ENCODE measurements at regions not wholly inside any gene's neighbourhood (a gene's known extent, or its start where the extent isn't known, plus 50 kb on each side); places are given as distances from the start of the nearest gene placed in this dataset.

DNA sequence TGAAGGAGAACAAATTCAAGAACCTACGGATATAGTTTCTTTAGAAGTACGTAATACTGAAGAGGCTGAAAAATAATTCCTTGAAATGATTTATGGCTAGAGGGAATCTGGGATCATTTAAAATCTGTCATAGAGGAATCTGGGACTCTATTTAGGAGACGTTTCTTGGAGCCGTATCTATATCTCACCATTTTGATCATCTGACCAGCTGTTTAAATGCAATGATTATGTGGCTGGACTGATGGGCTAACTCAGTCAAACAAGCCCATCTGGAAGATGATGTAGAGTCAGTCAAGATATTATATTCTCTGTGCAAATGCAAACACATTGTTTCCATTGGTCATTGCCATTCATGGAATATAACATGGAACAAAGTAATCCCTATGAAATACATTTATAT is 467.7 kb upstream of the ZFHX3 start:
- TF ChIP-seq GATA1 (IDR thresholded peaks at IDR 0.05; ENCODE audit: low read depth, low read length) (no peak), POLR2A (IDR thresholded peaks at IDR 0.05; ENCODE audit: low read length) (no peak)
- no peak for DNase-seq

DNA sequence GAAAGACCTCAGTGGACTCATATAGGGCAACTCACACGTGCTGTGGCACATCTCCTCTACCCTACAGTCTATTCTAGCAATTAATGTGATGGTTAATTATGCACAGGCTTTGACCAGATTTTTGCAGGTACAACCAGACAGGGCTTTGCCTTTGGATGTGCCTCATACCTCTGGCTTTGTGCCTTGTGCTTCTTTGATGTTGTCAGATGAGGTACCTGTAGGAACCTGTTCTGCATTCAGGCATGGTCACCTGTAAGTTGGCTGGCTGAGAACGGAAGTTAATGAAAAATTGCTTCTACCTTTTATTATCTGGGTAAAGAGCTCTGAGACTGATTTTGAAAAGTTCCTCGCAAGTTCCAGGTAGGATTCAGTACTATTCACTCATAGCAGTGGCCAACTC is 462.9 kb upstream of the ZFHX3 start:
- no peak for DNase-seq
- TF ChIP-seq POLR2A (IDR thresholded peaks at IDR 0.05; ENCODE audit: low read length) (no peak), GATA1 (IDR thresholded peaks at IDR 0.05; ENCODE audit: low read depth, low read length) (no peak)

DNA sequence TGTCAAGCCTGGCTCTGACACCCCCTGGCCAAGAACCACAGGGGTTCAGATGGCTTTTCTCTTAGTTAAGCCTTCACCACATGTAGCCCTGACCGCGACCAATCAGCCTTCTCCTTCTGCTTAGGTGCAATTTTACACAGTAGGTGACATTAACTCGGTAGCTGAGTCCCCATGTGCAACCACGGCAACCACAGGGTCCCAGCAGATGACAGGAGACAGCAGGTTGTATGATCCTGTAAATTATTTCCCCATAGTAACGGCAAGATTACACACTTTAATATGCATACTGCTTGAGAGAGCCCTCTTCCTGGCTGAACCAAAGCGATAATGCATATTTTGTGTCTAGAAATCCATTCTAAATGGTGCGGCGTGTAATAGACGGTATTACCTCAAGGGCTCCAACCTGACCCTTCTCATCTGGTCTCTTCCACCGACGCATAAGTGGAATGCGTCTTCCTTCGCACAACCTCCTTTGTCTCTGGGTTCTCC is 458.7 kb upstream of the ZFHX3 start:
- TF ChIP-seq POLR2A (IDR thresholded peaks at IDR 0.05; ENCODE audit: low read length) (no peak), GATA1 (IDR thresholded peaks at IDR 0.05; ENCODE audit: low read depth, low read length) (no peak)
- no peak for DNase-seq

DNA sequence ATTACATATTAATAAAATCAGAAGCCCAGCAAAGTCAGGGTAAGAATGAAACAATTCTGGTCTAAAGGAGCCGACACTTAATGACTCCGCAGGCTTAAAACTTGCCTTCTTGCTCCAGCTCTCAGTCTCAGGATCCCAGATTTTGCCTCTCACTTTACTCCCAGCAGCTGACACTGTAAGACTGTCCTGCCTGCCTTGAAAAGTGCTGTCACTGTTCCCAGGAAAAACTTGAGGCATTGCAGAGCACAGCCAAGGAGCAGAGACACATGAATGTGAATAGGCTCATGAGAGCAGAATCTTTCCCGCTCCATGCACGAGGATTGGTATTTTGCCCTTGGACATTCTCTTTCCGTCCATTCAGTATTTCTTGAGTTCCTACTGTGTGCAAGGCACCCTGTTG is 457.6 kb upstream of the ZFHX3 start:
- TF ChIP-seq POLR2A (IDR thresholded peaks at IDR 0.05; ENCODE audit: low read length) (no peak), GATA1 (IDR thresholded peaks at IDR 0.05; ENCODE audit: low read depth, low read length) (no peak)
- no peak for DNase-seq

DNA sequence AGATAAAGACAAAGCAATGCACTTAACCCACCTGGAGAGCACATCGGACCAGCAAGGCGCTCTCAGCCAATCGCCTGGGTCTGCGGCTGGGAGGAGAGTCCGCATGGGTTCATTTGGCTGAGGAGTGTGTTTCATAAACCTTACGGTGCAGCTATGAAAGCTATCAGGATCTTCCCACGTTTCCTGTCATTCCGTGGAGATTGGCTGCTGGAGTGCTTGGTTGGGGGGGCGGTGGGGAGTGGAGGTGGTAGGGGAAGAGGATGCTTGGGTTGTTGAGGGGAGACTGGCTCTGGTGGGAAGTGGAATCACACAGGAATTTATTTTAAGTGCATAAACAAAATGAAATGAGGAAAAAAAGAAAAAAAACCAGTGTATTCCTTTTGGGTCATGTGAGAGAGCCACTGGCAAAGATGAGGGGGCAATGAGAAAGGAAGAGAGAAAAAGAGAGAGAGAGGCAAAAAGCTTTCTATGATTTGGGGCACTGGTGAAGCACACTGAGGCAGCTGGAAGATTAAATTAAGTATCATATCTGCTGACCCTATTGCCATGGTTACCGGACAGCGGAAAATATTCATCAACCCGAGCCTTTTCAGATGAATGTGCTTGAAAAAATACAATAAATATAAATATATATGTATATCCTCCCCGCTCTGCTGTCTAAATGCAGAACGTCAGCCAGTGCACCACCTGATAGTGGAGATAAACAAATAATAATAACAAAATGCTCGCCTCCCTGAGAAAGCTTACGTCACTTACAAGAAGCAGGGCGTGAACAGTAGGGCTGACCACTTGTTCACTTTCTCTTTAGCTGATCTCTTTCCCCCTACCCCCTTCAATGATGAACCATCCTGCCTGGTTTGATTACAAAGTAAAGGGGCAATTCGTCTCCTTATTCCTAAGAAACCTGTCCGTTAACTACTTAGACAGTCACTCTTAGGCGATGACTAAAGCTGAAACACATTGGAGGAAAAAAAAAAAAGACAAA is 457.0 kb upstream of the ZFHX3 start:
- no peak for DNase-seq
- TF ChIP-seq GATA1 (IDR thresholded peaks at IDR 0.05; ENCODE audit: low read depth, low read length) (no peak), POLR2A (IDR thresholded peaks at IDR 0.05; ENCODE audit: low read length) (no peak)

DNA sequence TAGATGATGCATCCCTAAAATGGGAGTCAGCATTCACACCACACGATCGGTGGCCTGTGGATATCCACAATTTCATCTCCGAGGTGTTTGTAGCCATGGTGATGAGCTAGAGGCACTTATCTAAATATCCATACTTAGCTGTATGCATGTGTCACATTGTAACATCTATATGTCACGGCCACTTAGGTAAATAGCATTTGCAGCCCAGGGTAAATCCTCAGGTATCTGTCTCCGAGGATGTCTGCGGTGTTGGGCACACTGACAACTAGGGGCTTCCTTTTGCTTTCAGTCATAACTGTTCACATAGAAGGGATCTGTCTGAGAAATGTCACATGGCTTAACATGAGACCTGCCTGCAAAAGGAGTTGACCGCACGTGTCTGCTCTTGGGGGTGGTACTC is 455.2 kb upstream of the ZFHX3 start:
- TF ChIP-seq GATA1 (IDR thresholded peaks at IDR 0.05; ENCODE audit: low read depth, low read length): no peak
- no peak for TF ChIP-seq POLR2A (IDR thresholded peaks at IDR 0.05; ENCODE audit: low read length)
- DNase-seq: no peak

DNA sequence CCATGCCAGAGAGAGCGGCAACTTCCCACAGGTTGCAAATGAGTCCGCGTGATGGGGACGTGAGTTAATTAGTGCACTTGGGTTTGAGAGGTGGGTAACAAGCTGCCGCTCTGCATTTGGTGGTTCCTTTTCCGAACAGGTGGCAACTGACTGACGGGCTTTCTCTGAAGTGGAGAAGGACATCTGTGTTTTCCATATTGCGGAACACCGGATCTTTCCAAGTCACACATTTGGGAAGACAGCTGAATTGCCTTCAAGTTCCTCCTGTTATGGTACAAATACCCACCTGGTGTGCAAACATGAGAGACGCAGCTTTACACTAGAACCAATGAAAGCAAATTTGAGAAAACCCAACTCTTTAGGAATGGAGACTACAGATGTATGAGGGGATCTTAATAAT is 451.3 kb upstream of the ZFHX3 start:
- no peak for DNase-seq
- no peak for TF ChIP-seq GATA1 (IDR thresholded peaks at IDR 0.05; ENCODE audit: low read depth, low read length)
- no peak for TF ChIP-seq POLR2A (IDR thresholded peaks at IDR 0.05; ENCODE audit: low read length)

DNA sequence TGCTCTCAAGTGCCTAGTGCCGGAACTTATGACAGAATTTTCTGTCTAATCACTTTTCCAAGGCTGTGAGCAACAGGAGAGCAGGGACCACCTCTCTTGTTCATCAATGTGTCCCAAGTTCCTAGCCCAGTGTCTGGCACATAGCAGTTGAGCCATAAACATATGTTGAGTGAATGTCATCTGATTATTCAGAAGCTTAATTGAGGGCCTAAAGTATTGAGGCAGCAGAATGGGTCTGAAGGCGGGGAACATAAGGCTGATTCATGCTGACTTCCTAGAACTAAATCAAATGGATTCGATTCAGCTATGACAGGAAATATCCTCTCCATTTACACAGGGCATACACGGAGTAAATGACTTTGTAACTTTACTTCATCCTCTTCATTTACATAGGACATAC is 438.0 kb upstream of the ZFHX3 start:
- no peak for DNase-seq
- TF ChIP-seq GATA1 (IDR thresholded peaks at IDR 0.05; ENCODE audit: low read depth, low read length) (no peak), POLR2A (IDR thresholded peaks at IDR 0.05; ENCODE audit: low read length) (no peak)

DNA sequence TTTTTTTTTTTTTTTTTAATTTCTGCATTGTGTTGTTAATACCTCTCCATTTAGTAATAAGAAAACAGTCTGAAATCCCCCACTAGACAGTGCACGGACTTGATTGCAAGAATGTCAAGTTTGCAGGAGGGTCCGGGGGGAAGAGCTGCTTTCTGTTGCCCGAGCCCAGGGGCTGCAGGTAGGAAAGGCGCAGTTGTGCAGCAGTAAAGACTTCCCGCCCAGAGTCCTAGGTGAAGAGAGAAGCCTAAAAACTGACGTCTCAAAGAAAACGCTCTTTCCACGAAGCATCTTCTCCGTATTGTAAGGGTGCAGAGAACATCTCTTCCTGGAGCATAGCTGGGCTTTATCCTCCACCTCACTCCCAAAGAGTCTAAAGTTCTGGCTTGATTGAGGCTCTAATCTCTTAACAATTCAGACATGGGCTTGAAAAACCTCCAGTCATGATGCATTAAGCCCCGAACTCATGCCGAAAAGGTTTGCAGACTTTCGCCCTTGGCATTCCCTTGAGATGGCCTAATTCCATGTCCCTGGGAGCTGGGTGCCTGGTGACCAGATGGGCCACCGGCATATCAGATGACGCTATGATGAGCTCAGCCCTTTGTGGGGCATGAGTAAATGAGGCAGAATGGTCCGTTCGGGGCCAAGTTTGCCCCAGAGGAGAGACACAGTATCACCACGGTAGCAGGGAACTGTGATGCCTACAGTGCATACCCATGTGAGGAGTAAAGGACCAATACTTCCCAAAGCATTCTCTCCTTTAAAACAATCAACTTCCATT is 436.2 kb upstream of the ZFHX3 start:
- DNase-seq: no peak
- TF ChIP-seq POLR2A (IDR thresholded peaks at IDR 0.05; ENCODE audit: low read length) (no peak), GATA1 (IDR thresholded peaks at IDR 0.05; ENCODE audit: low read depth, low read length) (no peak)

DNA sequence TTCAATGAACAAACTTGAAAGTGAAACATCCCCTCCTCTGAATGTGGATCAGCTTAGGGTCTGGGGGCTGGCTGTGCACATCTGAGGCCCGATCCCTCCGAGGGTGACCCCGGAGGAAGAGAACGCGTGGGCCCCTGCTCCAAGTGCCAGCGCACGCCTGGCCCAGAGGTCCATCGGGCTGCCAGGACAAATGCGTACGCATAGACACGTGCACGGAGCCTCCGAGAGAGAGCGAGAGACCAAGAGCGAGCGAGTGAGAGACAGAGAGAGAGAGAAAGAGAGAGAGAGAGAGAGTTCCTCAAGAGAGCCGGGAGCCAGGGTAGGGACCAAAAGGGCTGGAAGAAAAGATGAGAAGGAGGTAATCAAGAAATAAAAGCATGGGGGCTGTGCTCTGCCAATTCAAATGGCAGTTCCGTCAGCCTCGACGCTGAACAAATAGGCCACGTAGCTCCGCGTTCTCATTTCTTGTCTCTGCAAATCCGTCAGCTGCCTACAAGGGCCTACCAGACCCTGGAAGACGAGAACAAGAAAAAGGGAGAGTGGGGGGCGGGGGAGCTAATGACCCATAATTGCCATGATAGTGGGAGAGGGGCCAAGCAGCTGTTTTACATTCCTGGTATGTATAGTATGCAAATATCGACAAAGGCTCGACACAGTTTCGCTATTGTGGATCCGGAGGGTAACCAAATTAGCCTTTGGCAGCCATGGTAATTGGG is 435.3 kb upstream of the ZFHX3 start:
- no peak for TF ChIP-seq POLR2A (IDR thresholded peaks at IDR 0.05; ENCODE audit: low read length)
- DNase-seq: no peak

DNA sequence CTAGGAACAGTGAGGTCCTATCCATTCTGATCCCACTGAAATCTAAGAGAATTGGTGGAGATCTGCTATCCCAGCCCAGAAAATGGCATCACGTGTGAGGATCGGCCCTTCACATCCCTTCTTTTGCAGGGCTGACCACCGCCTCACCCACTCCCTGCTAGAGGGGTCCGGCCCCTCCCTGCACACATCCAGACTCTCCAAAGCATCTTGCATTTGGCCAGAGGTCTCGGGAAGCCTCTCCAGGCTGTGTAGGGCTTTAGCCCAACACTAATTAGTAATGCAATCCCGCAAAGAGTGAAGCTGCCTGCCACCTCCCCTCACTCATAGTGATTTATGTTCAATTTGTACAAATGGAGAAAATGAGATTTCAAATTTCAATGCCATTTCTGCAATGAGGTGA is 434.4 kb upstream of the ZFHX3 start:
- DNase-seq: no peak
- TF ChIP-seq POLR2A (IDR thresholded peaks at IDR 0.05; ENCODE audit: low read length) (no peak), GATA1 (IDR thresholded peaks at IDR 0.05; ENCODE audit: low read depth, low read length) (no peak)

DNA sequence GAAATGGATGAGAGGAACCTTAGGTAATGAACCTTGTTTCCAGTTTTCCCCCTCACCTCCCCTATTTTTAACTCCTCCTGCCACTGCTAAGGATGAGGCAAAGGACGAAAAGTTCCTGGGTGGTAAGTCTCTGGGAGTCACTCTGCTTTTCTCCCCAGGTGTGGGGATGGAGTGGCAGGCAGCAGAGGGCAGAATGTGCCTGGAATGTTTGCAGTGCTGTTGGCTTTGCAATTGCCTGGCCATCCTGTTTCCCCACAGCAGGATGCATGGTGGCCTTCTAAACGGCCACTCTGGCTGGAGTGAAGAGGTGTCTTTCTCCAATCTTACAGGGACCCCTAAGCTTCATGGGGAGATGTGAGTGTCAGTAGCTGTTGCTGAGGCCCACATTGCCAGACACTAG is 432.5 kb upstream of the ZFHX3 start:
- TF ChIP-seq POLR2A (IDR thresholded peaks at IDR 0.05; ENCODE audit: low read length): no peak
- DNase-seq: no peak

DNA sequence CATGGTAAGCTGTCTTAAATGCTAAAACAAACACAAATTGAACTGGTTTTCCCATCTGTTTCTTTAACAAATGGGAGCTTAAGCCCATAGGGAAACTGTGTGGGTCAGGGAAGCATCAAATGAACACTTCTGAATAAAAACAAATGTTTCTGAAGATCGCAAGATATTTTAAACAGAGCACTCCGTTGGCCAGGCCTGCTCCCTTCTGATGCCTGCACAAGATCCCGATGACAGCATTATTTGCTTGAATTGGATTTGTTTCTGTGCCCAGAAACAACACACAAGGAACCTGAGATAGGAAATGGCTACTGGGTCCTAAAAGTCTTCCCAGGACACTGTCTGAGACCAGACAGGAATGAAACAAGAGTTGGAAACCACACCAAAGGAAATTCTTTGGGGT is 425.8 kb upstream of the ZFHX3 start:
- no peak for TF ChIP-seq GATA1 (IDR thresholded peaks at IDR 0.05; ENCODE audit: low read depth, low read length)
- no peak for TF ChIP-seq POLR2A (IDR thresholded peaks at IDR 0.05; ENCODE audit: low read length)
- DNase-seq: no peak

DNA sequence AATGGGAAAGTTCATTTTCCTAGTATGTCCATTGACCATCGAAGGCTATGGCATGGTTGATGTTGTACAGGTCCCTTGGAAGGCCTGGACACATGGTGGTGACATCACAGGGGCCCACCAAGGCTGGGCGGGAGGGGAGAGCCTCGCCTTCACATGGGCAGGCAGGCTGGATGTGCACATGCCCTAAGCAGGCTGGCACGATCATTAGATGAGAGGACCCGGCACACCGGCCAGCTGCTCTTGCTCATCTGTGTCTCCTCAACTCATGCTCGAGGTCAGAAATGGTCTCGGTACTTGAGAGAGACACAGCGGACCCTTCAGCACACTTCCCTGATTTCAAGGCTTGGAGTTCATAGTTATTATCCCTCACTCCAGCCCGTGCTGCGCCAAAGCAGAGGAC is 416.9 kb upstream of the ZFHX3 start:
- no peak for TF ChIP-seq POLR2A (IDR thresholded peaks at IDR 0.05; ENCODE audit: low read length)
- TF ChIP-seq GATA1 (IDR thresholded peaks at IDR 0.05; ENCODE audit: low read depth, low read length): no peak
- DNase-seq: no peak
